NCI-H510A (cell line): ENCODE measurements at regions not wholly inside any gene's neighbourhood (a gene's known extent, or its start where the extent isn't known, plus 50 kb on each side); places are given as distances from the start of the nearest gene placed in this dataset.
"Not testable (repeated sequence)": the region's sequence is repeated elsewhere in the genome, so short reads cannot be mapped to it uniquely, and the experiment has no call there.

Source experiments
- DNase-seq: peaks from one replicate; lab custom pipeline; 2025; lab: John Stamatoyannopoulos, UW

DNA sequence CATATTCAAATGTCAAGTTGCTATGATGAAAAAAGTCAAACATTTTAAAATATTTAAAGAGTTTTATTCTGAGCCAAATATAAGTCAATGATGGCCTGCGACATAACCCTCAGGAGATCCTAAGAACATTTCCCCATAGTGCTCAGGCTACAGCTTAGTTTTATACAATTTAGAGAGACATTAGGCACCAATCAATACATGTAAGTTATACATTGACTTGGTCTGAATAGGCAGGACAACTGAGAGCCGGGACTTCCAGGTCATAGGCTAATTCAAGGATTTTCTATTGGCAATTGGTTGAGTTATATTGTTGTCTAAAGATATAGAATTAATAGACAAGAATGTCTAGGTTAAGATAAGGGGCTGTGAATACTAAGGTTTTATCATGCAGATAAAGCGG, 64.5 kb downstream of the UGT2B28 start:
- not testable (repeated sequence) for DNase-seq

DNA sequence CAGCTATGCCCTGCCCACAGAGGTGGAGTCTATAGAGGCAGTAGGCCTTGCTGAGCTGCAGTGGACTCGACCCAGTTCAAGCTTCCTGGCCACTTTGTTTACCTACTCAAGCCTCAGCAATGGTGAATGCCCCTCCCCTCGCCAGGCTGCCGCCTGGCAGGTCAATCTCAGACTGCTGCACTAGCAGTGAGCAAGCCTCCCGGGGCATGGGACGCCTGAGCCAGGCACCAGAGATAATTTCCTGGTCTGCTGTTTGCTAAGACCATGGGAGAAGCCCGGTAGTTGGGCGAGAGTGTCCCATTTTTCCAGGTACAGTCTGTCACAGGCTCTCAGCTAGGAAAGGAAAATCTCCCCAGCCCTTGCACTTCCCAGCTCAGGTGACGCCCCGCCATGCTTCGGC, 68.5 kb downstream of the UGT2B28 start:
- DNase-seq: not testable (repeated sequence)

DNA sequence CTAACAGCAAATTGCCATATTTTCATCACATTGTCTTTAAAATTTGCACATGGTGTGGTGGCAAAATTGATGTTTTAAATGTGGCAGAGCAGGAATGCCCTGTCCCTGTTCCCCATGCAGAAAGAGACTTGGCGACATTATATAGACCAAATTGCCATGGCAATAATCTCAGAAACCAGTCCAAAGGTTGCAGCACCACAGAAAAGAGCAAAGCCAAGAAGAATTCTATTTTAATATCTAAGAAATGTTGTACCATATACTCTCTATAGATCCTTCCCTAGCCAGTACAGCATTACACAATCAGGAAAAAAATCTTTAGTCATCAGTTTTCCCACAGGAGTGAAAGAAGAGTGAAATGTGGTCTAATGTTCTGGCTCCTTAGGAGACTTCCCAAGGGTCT, 80.0 kb downstream of the UGT2B28 start:
- no peak for DNase-seq

DNA sequence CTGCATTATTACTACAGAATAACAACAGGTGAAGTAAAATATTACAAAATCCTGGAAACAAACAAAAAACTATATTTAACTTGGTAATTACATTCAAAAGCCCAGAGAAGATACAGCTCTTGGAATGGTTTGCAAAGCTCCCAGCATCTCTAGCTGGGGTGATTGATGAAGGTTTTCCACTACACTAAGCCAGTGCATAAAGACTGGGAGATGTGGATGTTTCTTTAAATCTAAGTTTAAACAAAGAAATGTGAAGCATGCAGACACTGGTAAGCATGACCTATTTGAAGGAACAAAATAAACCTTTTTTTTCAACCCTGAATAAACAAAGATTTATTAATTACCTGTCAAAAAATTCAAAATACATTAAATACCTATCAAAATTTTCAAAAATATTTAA, 80.5 kb downstream of the UGT2B28 start:
- DNase-seq: not testable (repeated sequence)

DNA sequence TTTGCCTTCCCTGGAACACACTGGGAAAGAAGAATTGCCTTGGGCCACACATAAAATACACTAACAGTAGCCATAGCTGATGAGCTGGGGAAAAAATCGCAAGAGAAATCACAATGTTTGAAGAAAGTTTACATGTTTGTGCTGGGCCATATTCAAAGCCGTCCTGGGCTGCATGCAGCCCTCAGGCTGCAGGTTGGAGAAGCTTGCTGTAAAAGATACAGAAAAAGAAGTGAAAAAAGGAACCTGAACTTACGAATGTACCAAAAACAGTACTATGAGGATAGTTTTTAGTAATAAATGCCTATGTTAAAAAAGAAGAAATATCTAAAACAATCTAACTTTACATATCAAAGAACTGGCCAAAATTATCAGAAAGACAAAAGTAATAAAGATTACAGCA, 82.1 kb downstream of the UGT2B28 start:
- DNase-seq: no peak

DNA sequence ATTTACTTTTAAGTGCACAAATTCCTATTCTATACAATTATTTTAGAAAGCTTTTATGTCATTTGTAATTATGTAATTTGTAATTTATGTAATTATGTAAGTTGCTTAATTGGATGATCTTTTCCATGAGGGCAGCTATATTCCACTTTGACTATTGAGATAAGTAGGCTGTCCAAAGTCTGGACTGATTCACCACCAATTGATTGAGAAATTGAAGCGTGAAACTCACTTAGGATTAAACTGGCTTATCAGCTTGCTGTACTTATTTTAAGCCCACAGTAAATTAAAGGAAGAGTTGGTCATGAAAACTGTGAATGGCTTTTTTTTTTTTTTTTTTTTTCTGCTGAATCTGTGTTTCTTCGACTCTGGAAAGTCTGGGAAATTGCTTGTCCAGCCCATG, 87.4 kb downstream of the UGT2B28 start:
- not testable (repeated sequence) for DNase-seq

DNA sequence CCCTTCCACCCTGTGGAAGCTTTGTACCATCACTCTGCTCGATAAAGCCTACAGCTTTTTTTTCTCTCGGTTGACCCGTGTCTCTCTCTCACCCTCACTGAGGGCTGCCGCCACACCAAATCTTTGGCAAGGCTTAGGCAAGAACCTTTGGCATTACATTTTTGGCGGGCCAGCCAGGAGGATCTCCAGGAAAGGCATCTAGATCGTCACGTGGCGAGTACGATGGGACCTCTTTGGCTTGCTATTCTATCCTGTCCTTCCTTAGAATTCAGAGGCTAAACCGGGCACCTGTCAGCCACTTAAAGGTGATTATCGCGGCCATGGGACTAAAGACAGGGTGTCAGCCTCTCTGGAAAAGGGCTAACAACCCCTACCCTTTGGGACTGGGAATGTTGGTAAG, 96.2 kb downstream of the UGT2B28 start:
- DNase-seq: no peak

DNA sequence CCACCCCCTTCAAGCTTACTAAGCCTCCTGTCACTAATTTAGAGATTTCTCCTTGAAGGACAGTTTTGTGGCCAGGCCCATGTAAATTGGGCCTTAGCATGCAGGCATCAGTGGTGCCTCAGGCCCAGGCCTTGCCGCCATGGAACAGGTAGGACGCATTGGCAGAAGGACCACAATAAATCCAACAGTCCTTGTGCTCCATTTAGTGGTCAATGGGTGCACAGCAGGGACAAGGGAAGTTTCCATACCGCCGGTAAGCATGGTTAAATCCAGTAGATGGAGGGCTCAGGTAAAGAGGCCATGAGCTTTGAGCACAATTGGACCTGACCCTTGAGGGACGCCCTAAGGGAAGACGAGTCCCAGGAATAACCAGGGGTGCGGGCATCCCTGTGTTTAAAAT, 97.3 kb downstream of the UGT2B28 start:
- DNase-seq: no peak

DNA sequence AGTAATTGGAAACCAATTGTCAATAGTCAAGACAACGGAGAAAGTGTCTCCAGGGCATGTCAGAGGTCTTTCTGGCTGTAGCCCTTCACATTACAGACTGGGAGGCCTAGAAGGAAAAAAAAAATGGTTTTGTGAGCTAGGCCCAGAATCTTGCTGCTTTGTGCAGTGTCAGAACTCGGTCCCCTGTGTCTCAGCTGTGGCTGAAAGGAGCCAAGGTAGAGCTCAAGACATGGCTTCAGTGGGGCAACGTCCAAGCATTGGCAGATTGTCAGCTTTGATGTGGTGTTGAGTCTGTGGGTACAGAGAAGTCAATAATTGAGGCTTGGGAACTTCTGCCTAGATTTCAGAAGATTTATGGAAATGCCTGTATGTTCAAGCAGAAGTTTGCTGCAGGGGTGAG, 103.0 kb downstream of the UGT2B28 start:
- no peak for DNase-seq

DNA sequence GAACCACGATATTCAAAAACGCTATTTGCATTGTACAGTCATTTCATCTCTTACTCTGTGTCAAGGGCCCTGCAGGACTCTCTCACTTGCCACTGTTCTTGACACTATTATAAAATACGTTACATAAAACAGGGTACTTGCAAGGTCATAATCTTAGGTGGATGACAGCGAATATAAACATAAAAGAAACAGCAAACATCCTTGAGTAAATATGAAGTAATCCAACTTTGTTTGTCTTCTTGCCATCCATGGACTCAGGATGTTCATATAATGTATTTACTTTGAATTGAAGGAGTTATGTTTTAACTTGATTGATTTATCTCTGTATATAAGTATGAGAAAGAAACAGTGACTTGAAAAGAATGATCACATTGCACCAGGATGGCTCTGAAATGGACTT, 106.6 kb downstream of the UGT2B4 start:
- not testable (repeated sequence) for DNase-seq

DNA sequence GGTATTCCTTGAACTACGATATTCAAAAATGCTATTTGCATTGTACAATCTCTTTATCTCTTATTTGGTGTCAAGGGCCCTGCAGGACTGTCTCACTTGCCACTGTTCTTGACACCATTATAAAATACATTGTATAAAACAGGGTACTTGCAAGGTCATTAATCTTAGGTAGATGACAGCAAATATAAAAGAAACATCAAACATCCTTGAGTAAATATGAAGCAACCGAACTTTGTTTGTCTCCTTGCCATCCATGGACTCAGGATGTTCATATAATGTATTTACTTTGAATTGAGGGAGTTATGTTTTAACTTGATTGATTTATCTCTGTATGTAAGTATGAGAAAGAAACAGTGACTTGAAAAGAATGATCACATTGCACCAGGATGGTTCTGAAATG, 87.3 kb downstream of the UGT2B4 start:
- DNase-seq: peak; percentile 13

DNA sequence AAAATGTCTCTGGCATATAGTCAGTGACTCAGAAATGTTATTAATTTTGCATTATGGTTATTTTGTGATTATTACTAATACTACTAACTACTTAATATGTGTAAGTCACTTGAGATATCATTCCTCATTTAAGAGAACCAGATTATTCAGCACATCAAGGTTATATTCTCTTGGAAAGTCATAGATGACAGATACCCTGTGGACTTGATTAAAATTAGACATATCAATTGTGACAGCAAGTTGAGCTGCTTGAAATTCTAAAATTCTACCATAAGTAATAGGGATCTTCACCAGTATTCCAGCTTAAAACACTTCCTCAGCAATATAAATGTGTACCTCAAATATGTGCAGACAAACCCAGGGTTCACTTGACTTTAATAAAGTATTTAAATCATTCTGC, 83.7 kb downstream of the UGT2B4 start:
- not testable (repeated sequence) for DNase-seq

DNA sequence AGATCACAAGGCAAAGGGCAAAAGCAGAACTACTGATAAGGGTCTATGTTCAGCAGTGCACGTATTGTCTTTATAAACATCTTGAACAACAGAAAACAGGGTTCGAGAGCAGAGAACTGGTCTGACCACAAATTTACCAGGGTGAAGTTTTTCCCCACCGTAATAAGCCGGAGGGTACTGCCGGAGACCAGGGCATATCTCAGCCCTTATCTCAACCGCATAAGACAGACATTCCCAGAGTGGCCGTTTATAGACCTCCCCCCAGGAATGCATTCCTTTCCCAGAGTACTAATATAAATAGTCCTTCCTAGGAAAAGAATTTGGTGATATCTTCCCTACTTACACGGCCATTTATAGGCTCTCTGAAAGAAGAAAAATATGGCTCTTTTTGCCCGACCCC, 71.0 kb downstream of the UGT2B4 start:
- DNase-seq: not testable (repeated sequence)
